IMR-90 (cell line): ENCODE measurements at regions not wholly inside any gene's neighbourhood (a gene's known extent, or its start where the extent isn't known, plus 50 kb on each side); places are given as distances from the start of the nearest gene placed in this dataset.

Experiments used
- CEBPB ChIP-seq: IDR thresholded peaks from 2 replicates; pipeline ENCODE4 v1.6.1; 2012; ENCODE audit warnings: low read depth, low read length, improper control_type of control experiment
- MAFK ChIP-seq: IDR thresholded peaks from 2 replicates; pipeline ENCODE4 v1.6.1; 2012; ENCODE audit warnings: low read depth, low read length, improper control_type of control experiment
- MAZ ChIP-seq: IDR thresholded peaks from 2 replicates; pipeline ENCODE4 v1.6.1; 2012; ENCODE audit warnings: low read depth, mild to moderate bottlenecking, low read length, improper control_type of control experiment, moderate library complexity, borderline replicate concordance
- POLR2A ChIP-seq: IDR thresholded peaks from 2 replicates; pipeline ENCODE4 v1.6.1; 2012; ENCODE audit warnings: mild to moderate bottlenecking, low read depth, low read length
- RAD21 ChIP-seq: IDR thresholded peaks from 2 replicates; pipeline ENCODE4 v1.6.1; 2012; ENCODE audit warnings: low read length, improper control_type of control experiment
- RCOR1 ChIP-seq: IDR thresholded peaks from 2 replicates; pipeline ENCODE4 v1.6.1; 2012; ENCODE audit warnings: mild to moderate bottlenecking, low read length, improper control_type of control experiment; ENCODE audit not compliant: insufficient replicate concordance
- RFX5 ChIP-seq: IDR thresholded peaks from 2 replicates; pipeline ENCODE4 v1.8.0; 2012; ENCODE audit warnings: low read depth, mild to moderate bottlenecking, low read length, moderate library complexity
- SMC3 ChIP-seq: fragments of 150-350 bp; IDR thresholded peaks from 2 replicates; pipeline ENCODE4 v1.6.1; 2016; ENCODE audit warnings: low read depth, mild to moderate bottlenecking, antibody characterized with exemption, low read length, moderate library complexity
- TF ChIP-seq, protein P1 (sequence below): conservative IDR thresholded peaks from 2 replicates; pipeline ENCODE4 v1.5.1; 2012; ENCODE audit warnings: mild to moderate bottlenecking, low read depth, low read length, improper control_type of control experiment

GRCh38 chr4:66275411-66276038, 605.2 kb upstream of the EPHA5 start:
- no peak for TF ChIP-seq RFX5
- TF ChIP-seq RAD21 = no peak
- TF ChIP-seq, protein P1, sequence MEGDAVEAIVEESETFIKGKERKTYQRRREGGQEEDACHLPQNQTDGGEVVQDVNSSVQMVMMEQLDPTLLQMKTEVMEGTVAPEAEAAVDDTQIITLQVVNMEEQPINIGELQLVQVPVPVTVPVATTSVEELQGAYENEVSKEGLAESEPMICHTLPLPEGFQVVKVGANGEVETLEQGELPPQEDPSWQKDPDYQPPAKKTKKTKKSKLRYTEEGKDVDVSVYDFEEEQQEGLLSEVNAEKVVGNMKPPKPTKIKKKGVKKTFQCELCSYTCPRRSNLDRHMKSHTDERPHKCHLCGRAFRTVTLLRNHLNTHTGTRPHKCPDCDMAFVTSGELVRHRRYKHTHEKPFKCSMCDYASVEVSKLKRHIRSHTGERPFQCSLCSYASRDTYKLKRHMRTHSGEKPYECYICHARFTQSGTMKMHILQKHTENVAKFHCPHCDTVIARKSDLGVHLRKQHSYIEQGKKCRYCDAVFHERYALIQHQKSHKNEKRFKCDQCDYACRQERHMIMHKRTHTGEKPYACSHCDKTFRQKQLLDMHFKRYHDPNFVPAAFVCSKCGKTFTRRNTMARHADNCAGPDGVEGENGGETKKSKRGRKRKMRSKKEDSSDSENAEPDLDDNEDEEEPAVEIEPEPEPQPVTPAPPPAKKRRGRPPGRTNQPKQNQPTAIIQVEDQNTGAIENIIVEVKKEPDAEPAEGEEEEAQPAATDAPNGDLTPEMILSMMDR = no peak
- no peak for TF ChIP-seq RCOR1
- no peak for TF ChIP-seq SMC3
- TF ChIP-seq POLR2A = no peak
- no peak for TF ChIP-seq CEBPB
- no peak for TF ChIP-seq MAFK
- no peak for TF ChIP-seq MAZ
